SK-N-SH (cell line): ENCODE measurements at regions not wholly inside any gene's neighbourhood (a gene's known extent, or its start where the extent isn't known, plus 50 kb on each side); places are given as distances from the start of the nearest gene placed in this dataset.

ENCODE experiments used
- CTCF ChIA-PET: fragments of 300-600, 350-600 bp; formaldehyde crosslinking; extraction: SDS; loops from one replicate; lab custom pipeline; 2021; lab: Yijun Ruan, JAX
- POLR2A ChIA-PET: fragments of 350-600 bp; sonication (Branson Sonifier 250); formaldehyde crosslinking; extraction: SDS; loops from one replicate; lab custom pipeline; 2020; ENCODE audit warnings: antibody characterized with exemption, inconsistent platforms; lab: Yijun Ruan, JAX
- DNase-seq: peaks from one replicate; pipeline ENCODE4 v3.0.0; 2012
- H2AFZ ChIP-seq: fragments of 200-600 bp; sonication (generic); 2 replicates; pipeline ENCODE4 v1.8.1; 2016; ENCODE audit warnings: antibody characterized with exemption, mild to moderate bottlenecking, low read depth
- H3F3A ChIP-seq: fragments of 200-600 bp; sonication (generic); replicated peaks from 2 replicates; pipeline ENCODE3; 2016; ENCODE audit warnings: antibody characterized with exemption, mild to moderate bottlenecking; ENCODE audit not compliant: insufficient read depth
- H3K27ac ChIP-seq, 2 experiments: fragments of 200-500 bp in 1 of 2; fragments of 200-600 bp in 1 of 2; sonication (Bioruptor generic) in 1 of 2; sonication (generic), shearing (Covaris generic) in 1 of 2; 2 replicates each; pipeline versions ENCODE4 v1.5.1 to v1.6.1; 2014 to 2016; ENCODE audit warnings: low read depth in 2 of 2, inconsistent platforms in 1 of 2, low read length in 1 of 2, mild to moderate bottlenecking in 1 of 2, mixed read lengths in 1 of 2
- H3K27me3 ChIP-seq: fragments of 200-600 bp; sonication (generic), shearing (Covaris generic); 2 replicates; pipeline ENCODE4 v1.6.1; 2016; ENCODE audit warnings: mixed run types; ENCODE audit not compliant: insufficient read depth
- H3K36me3 ChIP-seq, 2 experiments: fragments of 200-500 bp in 1 of 2; fragments of 200-600 bp in 1 of 2; sonication (Bioruptor generic) in 1 of 2; sonication (generic) in 1 of 2; replicated peaks in 1 of 2; 2 replicates each; pipeline versions ENCODE3 to v1.5.1; 2014 to 2016; ENCODE audit warnings: low read length in 1 of 2, mild to moderate bottlenecking in 1 of 2; ENCODE audit not compliant: insufficient read depth in 2 of 2, control insufficient read depth in 1 of 2
- H3K4me1 ChIP-seq, 2 experiments: fragments of 200-500 bp in 1 of 2; fragments of 200-600 bp in 1 of 2; sonication (Bioruptor generic) in 1 of 2; sonication (generic), shearing (Covaris generic) in 1 of 2; 2 replicates each; pipeline versions ENCODE4 v1.5.1 to v1.6.1; 2014 to 2016; ENCODE audit warnings: low read depth in 1 of 2, low read length in 1 of 2, mixed run types in 1 of 2; ENCODE audit not compliant: insufficient read depth in 2 of 2, control insufficient read depth in 1 of 2
- H3K4me2 ChIP-seq: fragments of 200-600 bp; sonication (generic), shearing (Covaris generic); 2 replicates; pipeline ENCODE4 v1.6.1; 2017; ENCODE audit warnings: mixed run types
- H3K4me3 ChIP-seq, 2 experiments: fragments of 200-500 bp in 1 of 2; fragments of 200-600 bp in 1 of 2; sonication (Bioruptor generic) in 1 of 2; sonication (generic), shearing (Covaris generic) in 1 of 2; 2 replicates each; pipeline versions ENCODE4 v1.5.1 to v1.8.1; 2014 to 2016; ENCODE audit warnings: low read depth in 2 of 2, inconsistent platforms in 1 of 2, low read length in 1 of 2, mild to moderate bottlenecking in 1 of 2, mixed read lengths in 1 of 2, moderate library complexity in 1 of 2
- H3K79me2 ChIP-seq: fragments of 200-600 bp; sonication (generic); 2 replicates; pipeline ENCODE4 v1.8.1; 2017; ENCODE audit warnings: mild to moderate bottlenecking; ENCODE audit not compliant: insufficient read depth
- H3K9ac ChIP-seq: fragments of 200-600 bp; sonication (generic); 2 replicates; pipeline ENCODE4 v1.6.1; 2017; ENCODE audit warnings: mixed run types
- H3K9me2 ChIP-seq: fragments of 200-600 bp; sonication (generic); 2 replicates; pipeline ENCODE4 v1.6.1; 2017; ENCODE audit warnings: mixed run types
- H3K9me3 ChIP-seq: fragments of 200-600 bp; sonication (generic); 2 replicates; pipeline ENCODE4 v1.6.1; 2017; ENCODE audit warnings: mixed run types, mild to moderate bottlenecking, moderate library complexity
- H4K20me1 ChIP-seq: fragments of 200-600 bp; sonication (generic); 2 replicates; pipeline ENCODE4 v1.6.1; 2017; ENCODE audit warnings: mild to moderate bottlenecking, mixed run types; ENCODE audit not compliant: insufficient read depth
- CHD2 ChIP-seq: fragments of 150-350 bp; IDR thresholded peaks from 2 replicates; pipeline ENCODE4 v1.6.1; 2018; ENCODE audit warnings: low read length; ENCODE audit not compliant: partially characterized antibody
- EZH2phosphoT487 ChIP-seq: fragments of 200-600 bp; sonication (generic); IDR thresholded peaks from 2 replicates; pipeline ENCODE4 v1.6.1; 2017; ENCODE audit warnings: low read depth, mixed run types, mild to moderate bottlenecking, antibody characterized with exemption, moderate library complexity, borderline replicate concordance
- FOXM1 ChIP-seq: IDR thresholded peaks from 2 replicates; pipeline ENCODE4 v1.4.0; 2012; ENCODE audit warnings: low read depth, mild to moderate bottlenecking
- MEF2A ChIP-seq: IDR thresholded peaks from 2 replicates; pipeline ENCODE4 v1.4.0; 2012; ENCODE audit warnings: low read depth, borderline replicate concordance
- MXI1 ChIP-seq: IDR thresholded peaks from 2 replicates; pipeline ENCODE4 v1.6.1; 2012; ENCODE audit warnings: mild to moderate bottlenecking, low read depth, low read length, improper control_type of control experiment
- NFIC ChIP-seq: IDR thresholded peaks from 2 replicates; pipeline ENCODE4 v1.4.0; 2012; ENCODE audit warnings: borderline replicate concordance
- NRF1 ChIP-seq: IDR thresholded peaks from 2 replicates; pipeline ENCODE4 v1.6.1; 2012; ENCODE audit warnings: low read depth, mild to moderate bottlenecking, low read length
- RCOR1 ChIP-seq: fragments of 150-350 bp; IDR thresholded peaks from 2 replicates; pipeline ENCODE4 v1.6.1; 2017; ENCODE audit warnings: antibody characterized with exemption, low read length
- RFX5 ChIP-seq: IDR thresholded peaks from 2 replicates; pipeline ENCODE4 v1.6.1; 2012; ENCODE audit warnings: mild to moderate bottlenecking, improper control_type of control experiment, low read length
- RXRA ChIP-seq: IDR thresholded peaks from 2 replicates; pipeline ENCODE4 v1.4.0; 2012; ENCODE audit warnings: low read depth, mild to moderate bottlenecking, borderline replicate concordance
- SMC3 ChIP-seq: IDR thresholded peaks from 2 replicates; pipeline ENCODE4 v1.6.1; 2012; ENCODE audit warnings: low read depth, low read length, improper control_type of control experiment
- TCF12 ChIP-seq: IDR thresholded peaks from 2 replicates; pipeline ENCODE4 v1.4.0; 2012
- YY1 ChIP-seq: IDR thresholded peaks from 2 replicates; pipeline ENCODE4 v1.4.0; 2012; ENCODE audit warnings: low read depth, mild to moderate bottlenecking
- WGBS: methylation state at CpG from one replicate; pipeline ENCODE4 v1.1.6; 2017; ENCODE audit warnings: low lambda C conversion rate; 5-methylcytosine and 5-hydroxymethylcytosine counted together
- TF ChIP-seq, protein P1 (sequence below): fragments of 150-350 bp; IDR thresholded peaks from 2 replicates; pipeline ENCODE4 v1.6.1; 2016; ENCODE audit warnings: mild to moderate bottlenecking, low read depth, low read length
- TF ChIP-seq, protein P2 (sequence below): IDR thresholded peaks from 2 replicates; pipeline ENCODE4 v1.6.1; 2012; ENCODE audit warnings: mild to moderate bottlenecking, low read depth, low read length, moderate library complexity
- TF ChIP-seq, protein P3 (sequence below): IDR thresholded peaks from 2 replicates; pipeline ENCODE4 v1.4.0; 2012; ENCODE audit warnings: low read depth, borderline replicate concordance
- TF ChIP-seq, protein P4 (sequence below): IDR thresholded peaks from 2 replicates; pipeline ENCODE4; 2012

DNA sequence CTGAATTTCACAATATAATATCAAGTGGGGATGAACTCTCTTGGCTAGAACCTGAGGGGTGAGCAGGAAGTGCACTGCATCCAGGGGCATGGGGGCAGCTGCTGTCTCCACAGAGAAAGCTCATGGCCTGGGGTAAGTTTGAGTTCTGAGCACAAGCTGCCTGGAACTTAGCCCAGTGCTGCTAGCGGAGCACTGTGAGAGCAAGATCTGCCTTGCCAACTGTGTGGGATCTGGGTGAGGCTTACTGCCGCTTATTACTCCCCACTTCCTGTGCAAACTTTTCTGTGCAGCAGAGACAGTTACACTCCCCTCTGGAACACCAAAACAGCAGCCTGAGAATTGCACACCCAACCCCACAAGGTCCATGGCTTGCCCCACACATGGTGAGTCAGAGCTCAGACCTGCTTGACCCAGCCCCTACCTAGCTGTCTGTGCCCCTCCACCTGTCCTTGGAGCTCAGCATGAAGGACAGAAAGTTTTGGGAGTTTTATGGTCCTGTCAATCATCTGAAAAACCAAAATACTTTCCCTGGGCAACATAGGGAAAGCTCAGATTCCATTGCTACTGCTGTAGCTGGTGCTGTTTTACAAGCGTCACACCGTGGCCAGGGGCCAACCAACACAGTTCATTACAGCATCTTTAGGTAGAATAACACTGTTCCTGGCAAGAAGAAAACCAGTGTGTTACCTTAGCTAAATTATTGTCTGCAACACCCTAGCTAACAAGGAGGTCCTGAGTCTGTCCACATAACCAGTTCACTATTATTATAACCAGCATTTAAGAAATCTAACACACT is 762.1 kb upstream of the NEGR1 start:
- no peaks in the 10 kb centered on the region for H3F3A ChIP-seq
- no peak overlapping the region for H3K27ac ChIP-seq
- no peak for DNase-seq
- H3K79me2 ChIP-seq: no peaks in the 10 kb centered on the region
- H3K9me2 ChIP-seq: no peaks in the 10 kb centered on the region
- ChIA-PET CTCF (no interaction called here), POLR2A (no interaction called here)
- H3K4me2 ChIP-seq: no peak overlapping the region
- H3K9me3 ChIP-seq: no peaks in the 10 kb centered on the region
- TF ChIP-seq YY1: no peak
- TF ChIP-seq, protein P1, sequence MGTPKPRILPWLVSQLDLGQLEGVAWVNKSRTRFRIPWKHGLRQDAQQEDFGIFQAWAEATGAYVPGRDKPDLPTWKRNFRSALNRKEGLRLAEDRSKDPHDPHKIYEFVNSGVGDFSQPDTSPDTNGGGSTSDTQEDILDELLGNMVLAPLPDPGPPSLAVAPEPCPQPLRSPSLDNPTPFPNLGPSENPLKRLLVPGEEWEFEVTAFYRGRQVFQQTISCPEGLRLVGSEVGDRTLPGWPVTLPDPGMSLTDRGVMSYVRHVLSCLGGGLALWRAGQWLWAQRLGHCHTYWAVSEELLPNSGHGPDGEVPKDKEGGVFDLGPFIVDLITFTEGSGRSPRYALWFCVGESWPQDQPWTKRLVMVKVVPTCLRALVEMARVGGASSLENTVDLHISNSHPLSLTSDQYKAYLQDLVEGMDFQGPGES: no peak
- no peak for TF ChIP-seq RXRA
- TF ChIP-seq FOXM1: no peak
- TF ChIP-seq, protein P2, sequence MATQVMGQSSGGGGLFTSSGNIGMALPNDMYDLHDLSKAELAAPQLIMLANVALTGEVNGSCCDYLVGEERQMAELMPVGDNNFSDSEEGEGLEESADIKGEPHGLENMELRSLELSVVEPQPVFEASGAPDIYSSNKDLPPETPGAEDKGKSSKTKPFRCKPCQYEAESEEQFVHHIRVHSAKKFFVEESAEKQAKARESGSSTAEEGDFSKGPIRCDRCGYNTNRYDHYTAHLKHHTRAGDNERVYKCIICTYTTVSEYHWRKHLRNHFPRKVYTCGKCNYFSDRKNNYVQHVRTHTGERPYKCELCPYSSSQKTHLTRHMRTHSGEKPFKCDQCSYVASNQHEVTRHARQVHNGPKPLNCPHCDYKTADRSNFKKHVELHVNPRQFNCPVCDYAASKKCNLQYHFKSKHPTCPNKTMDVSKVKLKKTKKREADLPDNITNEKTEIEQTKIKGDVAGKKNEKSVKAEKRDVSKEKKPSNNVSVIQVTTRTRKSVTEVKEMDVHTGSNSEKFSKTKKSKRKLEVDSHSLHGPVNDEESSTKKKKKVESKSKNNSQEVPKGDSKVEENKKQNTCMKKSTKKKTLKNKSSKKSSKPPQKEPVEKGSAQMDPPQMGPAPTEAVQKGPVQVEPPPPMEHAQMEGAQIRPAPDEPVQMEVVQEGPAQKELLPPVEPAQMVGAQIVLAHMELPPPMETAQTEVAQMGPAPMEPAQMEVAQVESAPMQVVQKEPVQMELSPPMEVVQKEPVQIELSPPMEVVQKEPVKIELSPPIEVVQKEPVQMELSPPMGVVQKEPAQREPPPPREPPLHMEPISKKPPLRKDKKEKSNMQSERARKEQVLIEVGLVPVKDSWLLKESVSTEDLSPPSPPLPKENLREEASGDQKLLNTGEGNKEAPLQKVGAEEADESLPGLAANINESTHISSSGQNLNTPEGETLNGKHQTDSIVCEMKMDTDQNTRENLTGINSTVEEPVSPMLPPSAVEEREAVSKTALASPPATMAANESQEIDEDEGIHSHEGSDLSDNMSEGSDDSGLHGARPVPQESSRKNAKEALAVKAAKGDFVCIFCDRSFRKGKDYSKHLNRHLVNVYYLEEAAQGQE: no peak
- no peak for TF ChIP-seq RCOR1
- TF ChIP-seq, protein P3, sequence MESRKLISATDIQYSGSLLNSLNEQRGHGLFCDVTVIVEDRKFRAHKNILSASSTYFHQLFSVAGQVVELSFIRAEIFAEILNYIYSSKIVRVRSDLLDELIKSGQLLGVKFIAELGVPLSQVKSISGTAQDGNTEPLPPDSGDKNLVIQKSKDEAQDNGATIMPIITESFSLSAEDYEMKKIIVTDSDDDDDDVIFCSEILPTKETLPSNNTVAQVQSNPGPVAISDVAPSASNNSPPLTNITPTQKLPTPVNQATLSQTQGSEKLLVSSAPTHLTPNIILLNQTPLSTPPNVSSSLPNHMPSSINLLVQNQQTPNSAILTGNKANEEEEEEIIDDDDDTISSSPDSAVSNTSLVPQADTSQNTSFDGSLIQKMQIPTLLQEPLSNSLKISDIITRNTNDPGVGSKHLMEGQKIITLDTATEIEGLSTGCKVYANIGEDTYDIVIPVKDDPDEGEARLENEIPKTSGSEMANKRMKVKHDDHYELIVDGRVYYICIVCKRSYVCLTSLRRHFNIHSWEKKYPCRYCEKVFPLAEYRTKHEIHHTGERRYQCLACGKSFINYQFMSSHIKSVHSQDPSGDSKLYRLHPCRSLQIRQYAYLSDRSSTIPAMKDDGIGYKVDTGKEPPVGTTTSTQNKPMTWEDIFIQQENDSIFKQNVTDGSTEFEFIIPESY: no peak
- TF ChIP-seq NFIC: no peak
- no peak for TF ChIP-seq TCF12
- no peak for TF ChIP-seq RFX5
- no peak for TF ChIP-seq MXI1
- no peak for TF ChIP-seq MEF2A
- no peak for TF ChIP-seq CHD2
- no peak for TF ChIP-seq NRF1
- no peak for TF ChIP-seq SMC3
- TF ChIP-seq, protein P4, sequence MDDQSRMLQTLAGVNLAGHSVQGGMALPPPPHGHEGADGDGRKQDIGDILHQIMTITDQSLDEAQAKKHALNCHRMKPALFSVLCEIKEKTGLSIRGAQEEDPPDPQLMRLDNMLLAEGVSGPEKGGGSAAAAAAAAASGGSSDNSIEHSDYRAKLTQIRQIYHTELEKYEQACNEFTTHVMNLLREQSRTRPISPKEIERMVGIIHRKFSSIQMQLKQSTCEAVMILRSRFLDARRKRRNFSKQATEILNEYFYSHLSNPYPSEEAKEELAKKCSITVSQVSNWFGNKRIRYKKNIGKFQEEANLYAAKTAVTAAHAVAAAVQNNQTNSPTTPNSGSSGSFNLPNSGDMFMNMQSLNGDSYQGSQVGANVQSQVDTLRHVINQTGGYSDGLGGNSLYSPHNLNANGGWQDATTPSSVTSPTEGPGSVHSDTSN: no peak
- no peak for TF ChIP-seq EZH2phosphoT487
- WGBS: 47% methylated on average over 4 of the region's 4 CpGs
- no peak overlapping the region for H2AFZ ChIP-seq
- H3K36me3 ChIP-seq: no peaks in the 10 kb centered on the region
- no peaks in the 10 kb centered on the region for H3K27me3 ChIP-seq
- no peak overlapping the region for H3K4me3 ChIP-seq
- H3K9ac ChIP-seq: no peak overlapping the region
- H3K4me1 ChIP-seq: peaks cover 0 to 2% of the 10 kb centered on the region in 2 experiments; a peak in 1 of 4 replicates
- no peaks in the 10 kb centered on the region for H4K20me1 ChIP-seq
